ENCODE measurements at regions not wholly inside any gene's neighbourhood (a gene's known extent, or its start where the extent isn't known, plus 50 kb on each side); places are given as distances from the start of the nearest gene placed in this dataset.
"Not testable (repeated sequence)": the region's sequence is repeated elsewhere in the genome, so short reads cannot be mapped to it uniquely, and the experiment has no call there.

DNA sequence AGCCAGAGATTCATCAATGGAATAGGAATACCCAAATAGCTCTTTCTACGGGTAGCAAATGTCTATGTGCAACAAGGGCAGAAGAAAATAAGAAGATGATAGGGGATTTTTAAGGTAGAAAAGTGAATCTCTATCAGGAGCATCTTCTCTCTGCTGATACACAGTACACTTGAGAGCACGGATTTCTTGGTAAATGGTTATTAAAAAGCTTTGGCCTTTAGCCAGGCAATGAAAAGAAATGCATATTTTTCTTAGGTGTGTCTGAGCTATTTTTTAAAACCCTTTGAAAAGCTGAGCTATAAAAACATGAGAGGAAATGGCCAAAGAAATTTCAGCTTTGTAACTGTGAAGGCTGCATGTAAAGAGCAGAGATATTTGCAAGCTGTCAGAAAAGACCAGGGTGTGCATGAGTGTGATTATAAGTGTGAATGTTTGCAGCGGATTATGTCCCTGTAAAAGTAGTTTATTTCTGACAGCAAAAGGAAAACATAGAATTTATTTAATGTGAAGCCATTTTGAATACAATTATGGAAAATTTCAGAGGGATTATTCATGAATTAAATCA lies 487.1 kb upstream of the PIK3R1 start:
- no peaks in the 10 kb centered on the region for H3K36me3 Mint-ChIP-seq
- H3K27me3 Mint-ChIP-seq = no peaks in the 10 kb centered on the region
- DNase-seq = no peak
- H3K4me3 Mint-ChIP-seq = no peak overlapping the region
- no peaks in the 10 kb centered on the region for H3K9me3 Mint-ChIP-seq
- no peak overlapping the region for H3K27ac Mint-ChIP-seq
- no peaks in the 10 kb centered on the region for H3K4me1 Mint-ChIP-seq

DNA sequence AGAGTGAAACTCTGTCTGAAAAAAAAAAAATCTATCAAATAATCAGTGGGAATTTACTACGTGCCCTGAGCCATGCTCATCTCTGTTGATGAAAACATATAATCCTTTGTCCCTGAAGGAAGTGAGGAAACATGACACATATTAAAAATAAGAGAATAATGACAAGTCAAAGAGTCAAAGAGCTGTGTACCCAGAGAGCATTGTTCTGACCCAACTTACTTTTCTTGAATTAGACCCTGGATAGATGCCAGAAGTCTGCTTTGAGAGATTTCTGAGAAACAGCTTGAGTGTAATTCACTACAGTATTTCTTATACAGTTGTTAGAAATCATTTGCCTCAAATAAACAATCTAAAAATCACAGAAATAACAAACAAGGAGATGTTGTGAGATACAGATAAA lies 490.0 kb upstream of the PIK3R1 start:
- H3K27me3 Mint-ChIP-seq = no peaks in the 10 kb centered on the region
- no peaks in the 10 kb centered on the region for H3K36me3 Mint-ChIP-seq
- no peaks in the 10 kb centered on the region for H3K4me1 Mint-ChIP-seq
- H3K9me3 Mint-ChIP-seq = no peaks in the 10 kb centered on the region
- H3K4me3 Mint-ChIP-seq = no peak overlapping the region
- H3K27ac Mint-ChIP-seq = no peak overlapping the region
- DNase-seq = no peak

DNA sequence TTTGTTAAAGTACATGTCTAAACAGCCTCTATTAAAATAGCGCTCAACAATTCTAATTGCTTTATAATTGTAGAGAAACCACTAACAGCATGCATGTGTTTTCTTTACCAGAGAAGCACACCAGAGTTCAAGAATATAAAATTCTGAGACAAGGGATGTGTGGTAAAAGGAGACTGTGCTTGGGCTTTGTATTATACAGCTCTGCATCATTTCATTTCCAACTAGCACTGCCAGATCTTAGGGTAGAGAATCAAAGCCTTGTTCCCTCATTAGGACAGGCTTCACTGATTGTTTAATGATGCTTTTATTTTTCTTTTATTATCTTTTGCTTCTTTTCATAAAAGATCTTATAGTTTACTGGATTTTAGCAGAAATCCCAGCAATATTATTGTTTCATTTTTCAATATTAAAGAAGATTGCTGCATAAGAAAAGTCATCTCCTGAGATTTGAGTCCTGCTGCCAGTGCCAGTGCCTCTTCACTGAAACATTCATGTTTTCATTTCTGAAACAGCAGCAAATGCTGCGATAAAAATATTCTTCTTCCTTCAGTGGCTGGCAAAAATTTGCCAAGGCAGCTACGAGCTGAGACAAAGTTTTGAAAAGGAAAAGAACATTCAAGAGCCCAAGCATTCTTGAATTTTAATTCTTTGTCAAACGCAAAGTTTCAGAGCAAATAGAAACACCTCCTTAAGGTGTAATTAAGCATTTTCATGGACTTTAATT lies 491.0 kb upstream of the PIK3R1 start:
- Mint-ChIP-seq H3K4me1 (no peaks in the 10 kb centered on the region), H3K27me3 (no peaks in the 10 kb centered on the region), H3K9me3 (no peaks in the 10 kb centered on the region), H3K4me3 (no peak overlapping the region), H3K27ac (no peak overlapping the region), H3K36me3 (no peaks in the 10 kb centered on the region)
- DNase-seq = no peak

DNA sequence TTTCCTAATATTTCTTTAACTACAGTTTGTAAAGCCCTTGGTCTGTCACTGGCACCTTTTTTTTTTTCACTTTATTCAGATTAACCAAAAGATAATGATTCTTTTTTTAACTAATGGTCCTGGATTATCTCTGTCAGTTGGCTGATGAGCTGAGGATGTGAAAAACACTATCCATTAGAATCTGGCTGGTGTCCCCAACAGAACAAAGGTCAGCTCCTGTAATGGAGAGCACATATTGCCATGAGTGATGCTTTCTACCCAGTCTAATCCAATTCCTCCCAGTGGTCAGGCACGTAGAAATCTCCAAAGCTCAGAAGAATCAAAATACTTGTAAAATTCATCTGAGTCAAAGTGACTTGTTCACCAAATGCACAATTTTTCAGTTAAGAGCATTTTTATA lies 491.7 kb upstream of the PIK3R1 start:
- no peaks in the 10 kb centered on the region for H3K27me3 Mint-ChIP-seq
- no peak for DNase-seq

DNA sequence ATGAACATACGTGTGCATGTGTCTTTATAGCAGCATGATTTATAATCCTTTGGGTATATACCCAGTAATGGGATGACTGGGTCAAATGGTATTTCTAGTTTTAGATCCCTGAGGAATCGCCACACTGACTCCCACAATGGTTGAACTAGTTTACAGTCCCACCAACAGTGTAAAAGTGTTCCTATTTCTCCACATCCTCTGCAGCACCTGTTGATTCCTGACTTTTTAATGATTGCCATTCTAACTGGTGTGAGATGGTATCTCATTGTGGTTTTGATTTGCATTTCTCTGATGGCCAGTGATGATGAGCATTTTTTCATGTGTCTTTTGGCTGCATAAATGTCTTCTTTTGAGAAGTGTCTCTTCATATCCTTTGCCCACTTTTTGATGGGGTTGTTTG lies 493.0 kb upstream of the PIK3R1 start:
- not testable (repeated sequence) for H3K9me3 Mint-ChIP-seq, H3K27me3 Mint-ChIP-seq, H3K36me3 Mint-ChIP-seq, DNase-seq, H3K4me1 Mint-ChIP-seq, H3K27ac Mint-ChIP-seq, H3K4me3 Mint-ChIP-seq

More for the DNA sequence above, 491.7 kb upstream of the PIK3R1 start:
- Mint-ChIP-seq H3K4me3 (no peak overlapping the region), H3K9me3 (no peaks in the 10 kb centered on the region), H3K36me3 (no peaks in the 10 kb centered on the region), H3K27ac (no peak overlapping the region), H3K4me1 (no peaks in the 10 kb centered on the region)

DNA sequence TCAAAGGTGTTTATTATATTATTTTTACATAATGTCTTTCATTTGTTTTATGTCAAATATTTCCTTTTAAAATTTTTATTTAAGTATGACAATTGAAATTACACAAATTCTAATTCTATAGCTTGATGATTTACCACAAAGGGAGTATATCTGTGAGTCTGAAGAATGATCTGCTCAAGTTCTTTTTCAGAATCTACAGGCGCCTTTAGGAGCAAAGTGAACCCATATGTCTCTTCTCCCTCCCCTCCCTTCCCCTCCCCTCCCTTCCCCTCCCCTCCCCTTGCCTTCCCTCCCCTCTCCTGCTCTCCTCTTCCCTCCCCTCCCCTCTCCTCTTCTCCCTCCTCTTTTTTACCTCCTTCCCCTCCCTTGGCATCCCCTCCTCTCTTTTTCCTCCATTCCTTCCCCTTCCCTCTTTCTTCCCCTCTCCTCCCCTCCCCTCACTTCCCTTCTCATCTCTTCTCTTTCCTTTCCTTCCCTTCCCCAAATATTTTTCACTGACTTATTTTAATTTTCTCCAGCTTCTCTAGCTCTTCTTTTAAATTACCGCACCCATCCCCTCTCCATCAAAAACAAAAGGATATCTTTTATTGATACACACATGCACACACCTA lies 495.3 kb upstream of the PIK3R1 start:
- no peaks in the 10 kb centered on the region for H3K27me3 Mint-ChIP-seq
- H3K27ac Mint-ChIP-seq = no peak overlapping the region
- H3K36me3 Mint-ChIP-seq = no peaks in the 10 kb centered on the region

DNA sequence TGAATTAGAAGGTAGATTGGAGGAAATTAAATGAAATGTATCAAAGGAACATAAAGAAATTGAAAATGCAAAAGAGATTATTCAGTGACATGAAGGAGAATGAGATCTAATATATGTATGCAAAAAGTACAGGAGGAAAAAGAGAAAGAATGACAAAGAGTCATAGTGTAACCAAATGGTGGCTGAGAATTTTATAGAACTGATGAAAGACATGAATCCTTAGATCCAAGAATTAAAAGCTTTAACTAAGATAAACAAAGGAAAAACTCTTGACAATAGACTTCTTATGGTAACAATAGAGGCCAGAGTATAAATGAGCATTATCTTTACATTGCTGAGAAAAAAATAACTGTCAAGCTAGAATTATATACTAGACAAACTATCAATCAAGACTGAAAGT lies 505.4 kb upstream of the CD180 start:
- no peak overlapping the region for H3K27ac Mint-ChIP-seq
- H3K9me3 Mint-ChIP-seq = peaks cover 15% of the 10 kb centered on the region
- H3K4me1 Mint-ChIP-seq = no peaks in the 10 kb centered on the region
- H3K27me3 Mint-ChIP-seq = no peaks in the 10 kb centered on the region
- no peak overlapping the region for H3K4me3 Mint-ChIP-seq
- H3K36me3 Mint-ChIP-seq = peaks cover 10% of the 10 kb centered on the region
- DNase-seq = no peak

More for the DNA sequence above, 495.3 kb upstream of the PIK3R1 start:
- Mint-ChIP-seq H3K9me3 (no peaks in the 10 kb centered on the region), H3K4me1 (no peaks in the 10 kb centered on the region), H3K4me3 (no peak overlapping the region)
- DNase-seq = no peak

DNA sequence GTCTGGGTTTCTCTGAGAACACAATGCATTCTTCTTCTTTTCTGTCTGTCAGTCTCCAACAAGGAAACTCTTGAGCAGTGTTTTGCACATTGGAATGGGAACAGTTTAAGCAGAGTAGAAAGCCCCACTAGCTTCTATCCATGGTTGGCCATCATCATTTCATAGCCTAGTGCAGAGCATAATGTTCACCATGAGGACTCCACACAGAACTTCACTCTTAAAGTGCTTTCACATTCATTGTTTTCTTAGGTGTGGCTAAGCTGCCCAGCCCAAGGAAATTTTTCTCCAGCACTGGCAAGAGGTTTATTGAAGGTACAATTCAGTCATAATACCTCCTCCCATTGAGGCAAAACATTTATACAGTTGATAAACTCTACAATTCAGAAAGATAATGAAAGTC lies 503.0 kb upstream of the CD180 start:
- no peaks in the 10 kb centered on the region for H3K27me3 Mint-ChIP-seq
- H3K27ac Mint-ChIP-seq = no peak overlapping the region
- DNase-seq = no peak
- peaks cover 13% of the 10 kb centered on the region for H3K9me3 Mint-ChIP-seq
- H3K4me3 Mint-ChIP-seq = no peak overlapping the region
- peaks cover 10% of the 10 kb centered on the region for H3K36me3 Mint-ChIP-seq
- no peaks in the 10 kb centered on the region for H3K4me1 Mint-ChIP-seq

DNA sequence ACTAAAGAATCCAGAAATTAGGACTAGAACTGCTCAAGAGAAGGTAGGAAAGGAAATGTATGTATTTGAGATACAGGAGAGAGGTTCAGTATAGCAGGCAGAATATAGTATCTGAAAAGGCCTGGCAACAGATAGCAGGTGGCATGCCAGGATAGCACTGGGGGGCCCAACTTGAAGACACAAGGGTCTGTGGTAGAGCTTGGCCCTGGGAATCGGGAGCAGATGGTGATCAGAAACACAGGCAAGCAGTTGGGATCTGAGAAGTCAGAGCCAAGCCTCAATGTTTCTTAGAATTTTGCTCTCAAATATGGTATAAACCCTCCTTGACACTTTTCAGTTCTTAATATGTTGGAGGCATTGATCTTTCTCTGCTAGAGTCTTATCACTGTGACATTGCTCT lies 499.8 kb upstream of the CD180 start:
- no peak for DNase-seq
- Mint-ChIP-seq H3K36me3 (no peaks in the 10 kb centered on the region), H3K4me3 (no peak overlapping the region), H3K9me3 (no peaks in the 10 kb centered on the region), H3K4me1 (no peaks in the 10 kb centered on the region), H3K27me3 (no peaks in the 10 kb centered on the region), H3K27ac (no peak overlapping the region)

DNA sequence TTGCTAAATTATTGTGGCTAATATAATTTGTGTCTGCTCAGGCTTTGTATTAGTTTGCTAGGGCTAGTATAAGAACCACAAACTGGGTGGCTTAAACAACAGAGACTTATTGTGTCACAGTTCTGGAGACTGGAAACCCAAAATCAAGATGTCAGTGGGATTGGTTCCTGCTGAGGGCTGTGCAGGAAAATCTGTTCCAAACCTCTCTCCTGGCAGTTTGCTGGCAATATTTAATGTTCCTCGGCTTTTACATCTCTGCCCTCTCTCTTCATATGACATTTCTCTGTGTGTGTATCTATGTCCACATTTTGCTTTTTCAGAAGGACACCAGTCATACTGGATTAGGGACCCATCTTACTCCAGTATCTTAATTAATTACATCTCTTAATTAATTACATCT lies 498.8 kb upstream of the CD180 start:
- H3K27me3 Mint-ChIP-seq = no peaks in the 10 kb centered on the region
- H3K4me3 Mint-ChIP-seq = no peak overlapping the region
- DNase-seq = no peak
- no peaks in the 10 kb centered on the region for H3K4me1 Mint-ChIP-seq
- no peaks in the 10 kb centered on the region for H3K36me3 Mint-ChIP-seq
- no peaks in the 10 kb centered on the region for H3K9me3 Mint-ChIP-seq
- no peak overlapping the region for H3K27ac Mint-ChIP-seq

DNA sequence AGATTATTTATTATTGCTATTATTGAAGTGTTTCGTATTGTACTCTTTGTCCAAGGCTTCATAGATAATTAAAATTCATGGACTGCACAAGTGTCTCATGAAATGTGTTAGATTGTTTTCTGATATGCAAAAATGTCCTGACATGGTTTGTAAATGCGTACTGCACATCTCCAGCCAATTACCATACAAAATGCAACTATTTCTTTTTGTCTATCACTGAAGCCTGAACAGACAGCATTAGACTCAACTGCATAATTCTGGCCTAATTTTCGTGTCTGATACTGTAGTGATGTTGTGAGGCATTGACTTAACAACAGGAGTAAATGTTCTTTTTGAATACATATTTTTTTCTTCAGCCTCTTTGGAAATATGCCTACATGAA lies 498.2 kb upstream of the CD180 start:
- Mint-ChIP-seq H3K9me3 (no peaks in the 10 kb centered on the region), H3K4me3 (no peak overlapping the region), H3K4me1 (no peaks in the 10 kb centered on the region), H3K27ac (no peak overlapping the region), H3K36me3 (no peaks in the 10 kb centered on the region), H3K27me3 (no peaks in the 10 kb centered on the region)
- DNase-seq = no peak

DNA sequence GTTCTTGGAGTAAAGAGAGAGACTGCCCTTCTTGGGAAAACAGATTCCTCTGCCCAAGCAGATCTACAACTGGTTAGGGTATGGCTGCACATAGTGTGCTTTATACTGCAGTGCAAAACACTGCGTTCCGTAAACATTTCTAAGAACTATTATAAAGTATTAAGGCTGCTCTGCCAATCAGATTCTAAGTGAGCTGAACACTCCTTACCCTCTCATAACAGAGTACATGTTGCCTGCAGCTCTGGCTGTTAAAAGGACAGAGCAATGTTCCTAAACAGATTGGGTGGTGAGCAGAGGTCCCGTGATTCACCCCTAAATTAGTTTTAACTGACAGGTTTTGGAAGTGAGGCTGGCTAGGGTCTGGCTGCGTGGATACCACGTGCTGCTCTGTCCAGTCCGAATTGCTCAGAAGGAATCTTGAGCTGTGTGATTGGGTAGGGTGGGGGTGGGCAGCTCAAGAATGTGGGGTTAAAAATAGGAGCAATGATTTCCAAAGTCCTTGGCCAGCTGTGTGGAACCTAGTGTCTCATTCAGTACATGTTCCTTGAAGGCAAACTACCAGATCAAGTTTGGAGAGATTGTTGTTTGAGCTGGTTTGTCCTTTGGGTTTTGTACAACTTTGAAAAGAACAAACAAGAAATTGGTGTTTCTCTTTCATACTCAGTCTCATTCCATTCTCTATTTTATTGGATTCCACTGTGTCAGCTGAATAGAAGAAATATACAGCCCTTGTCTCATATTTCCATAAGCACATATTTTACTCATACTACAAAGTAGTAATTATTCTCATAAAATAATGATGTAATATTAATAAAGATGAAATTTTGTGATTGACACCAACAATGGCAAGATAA lies 497.6 kb upstream of the CD180 start:
- H3K4me1 Mint-ChIP-seq = no peaks in the 10 kb centered on the region
- DNase-seq = no peak
- H3K27me3 Mint-ChIP-seq = no peaks in the 10 kb centered on the region
- H3K27ac Mint-ChIP-seq = no peak overlapping the region
- H3K4me3 Mint-ChIP-seq = no peak overlapping the region
- H3K9me3 Mint-ChIP-seq = no peaks in the 10 kb centered on the region
- no peaks in the 10 kb centered on the region for H3K36me3 Mint-ChIP-seq

DNA sequence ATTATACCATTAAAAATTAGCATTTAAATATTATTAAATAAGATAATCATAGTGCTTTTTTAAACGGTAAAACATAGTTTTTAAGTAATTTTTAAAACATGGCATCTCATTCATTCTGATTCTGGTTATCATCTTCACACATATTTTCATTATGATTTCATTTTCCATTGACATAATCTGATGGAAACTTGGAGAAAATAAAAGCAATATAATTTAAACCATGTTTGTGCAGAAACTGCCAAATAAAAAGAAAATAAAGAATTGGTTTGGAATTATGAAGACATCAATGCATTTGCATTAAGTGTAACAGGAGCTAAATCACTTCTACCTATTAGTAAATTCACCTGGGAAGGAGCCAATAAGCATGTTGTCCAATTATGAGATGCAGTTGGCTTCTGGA lies 490.1 kb upstream of the CD180 start:
- Mint-ChIP-seq H3K36me3 (no peaks in the 10 kb centered on the region), H3K27ac (no peak overlapping the region), H3K4me3 (no peak overlapping the region), H3K9me3 (peaks cover 3% of the 10 kb centered on the region), H3K4me1 (no peaks in the 10 kb centered on the region), H3K27me3 (peaks cover 7% of the 10 kb centered on the region)
- no peak for DNase-seq

DNA sequence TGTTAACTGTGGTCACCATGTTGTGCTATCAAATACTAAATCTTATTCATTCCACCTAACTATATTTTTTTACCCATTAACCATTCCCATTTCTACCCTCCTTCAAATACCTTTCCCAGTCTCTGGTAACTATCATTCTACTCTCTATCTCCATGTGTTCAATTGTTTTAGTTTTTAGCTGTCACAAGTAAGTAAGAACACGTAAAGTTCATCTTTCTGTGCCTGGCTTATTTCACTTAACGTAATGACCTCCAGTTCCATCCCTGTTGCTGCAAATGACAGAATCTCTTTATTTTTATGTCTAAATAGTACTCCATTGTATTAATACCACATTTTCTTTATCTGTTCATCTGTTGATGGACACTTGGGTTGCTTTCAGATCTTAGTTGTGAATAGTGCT lies 485.1 kb upstream of the CD180 start:
- peaks cover 3% of the 10 kb centered on the region for H3K9me3 Mint-ChIP-seq
- H3K4me3 Mint-ChIP-seq = no peak overlapping the region
- H3K27me3 Mint-ChIP-seq = peaks cover 7% of the 10 kb centered on the region
- H3K4me1 Mint-ChIP-seq = no peaks in the 10 kb centered on the region
- DNase-seq = no peak
- H3K36me3 Mint-ChIP-seq = no peaks in the 10 kb centered on the region
- no peak overlapping the region for H3K27ac Mint-ChIP-seq

DNA sequence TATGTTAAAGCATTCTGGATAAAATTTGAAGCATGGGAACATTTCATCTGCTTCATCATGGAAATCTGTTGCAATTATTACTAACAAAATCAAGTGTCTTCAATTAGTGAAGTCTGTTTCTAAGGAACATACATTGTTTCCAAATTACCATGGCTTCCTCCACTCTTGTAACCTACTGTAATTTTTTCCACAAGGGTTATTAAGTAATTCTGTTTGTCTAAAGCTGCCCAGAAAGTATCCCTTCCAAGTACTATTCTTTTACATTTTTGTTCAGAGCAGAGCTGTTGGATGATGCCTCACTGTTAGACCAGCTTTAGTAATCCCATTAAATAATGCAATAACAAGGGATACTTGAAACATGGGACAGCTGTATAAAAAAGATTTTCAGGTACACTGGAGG lies 483.5 kb upstream of the CD180 start:
- no peak overlapping the region for H3K27ac Mint-ChIP-seq

More for the DNA sequence above, 483.5 kb upstream of the CD180 start:
- no peaks in the 10 kb centered on the region for H3K4me1 Mint-ChIP-seq
- peaks cover 7% of the 10 kb centered on the region for H3K27me3 Mint-ChIP-seq
- H3K4me3 Mint-ChIP-seq = no peak overlapping the region
- DNase-seq = no peak
- H3K36me3 Mint-ChIP-seq = no peaks in the 10 kb centered on the region
- peaks cover 3% of the 10 kb centered on the region for H3K9me3 Mint-ChIP-seq
